GM12874 (cell line): ENCODE measurements at regions not wholly inside any gene's neighbourhood (a gene's known extent, or its start where the extent isn't known, plus 50 kb on each side); places are given as distances from the start of the nearest gene placed in this dataset.

ENCODE experiments used
- CTCF ChIP-seq: IDR thresholded peaks from 2 replicates; pipeline ENCODE4 v1.5.1; 2011; ENCODE audit warnings: low read depth, mild to moderate bottlenecking, control low read depth, low read length, moderate library complexity; ENCODE audit not compliant: insufficient read depth

DNA sequence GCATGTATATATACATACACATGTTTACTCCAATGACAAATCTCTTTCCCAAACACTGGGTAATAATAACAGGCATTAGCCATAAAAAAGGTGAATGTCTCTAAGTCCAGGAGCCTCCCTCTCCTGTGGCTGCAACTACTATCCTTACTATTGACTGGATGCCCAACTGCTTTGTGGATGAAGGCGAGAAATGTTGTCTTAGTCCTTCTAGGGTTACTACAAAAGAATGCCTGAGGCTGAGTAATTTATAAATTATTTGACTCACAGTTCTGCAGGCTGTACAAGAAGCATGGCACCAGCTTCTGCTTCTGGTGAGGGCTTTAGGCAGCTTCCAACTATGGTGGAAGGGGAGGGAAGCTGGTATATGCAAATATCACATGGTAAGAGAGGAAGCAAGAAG is 366.0 kb upstream of the DDHD1 start:
- TF ChIP-seq CTCF = no peak

DNA sequence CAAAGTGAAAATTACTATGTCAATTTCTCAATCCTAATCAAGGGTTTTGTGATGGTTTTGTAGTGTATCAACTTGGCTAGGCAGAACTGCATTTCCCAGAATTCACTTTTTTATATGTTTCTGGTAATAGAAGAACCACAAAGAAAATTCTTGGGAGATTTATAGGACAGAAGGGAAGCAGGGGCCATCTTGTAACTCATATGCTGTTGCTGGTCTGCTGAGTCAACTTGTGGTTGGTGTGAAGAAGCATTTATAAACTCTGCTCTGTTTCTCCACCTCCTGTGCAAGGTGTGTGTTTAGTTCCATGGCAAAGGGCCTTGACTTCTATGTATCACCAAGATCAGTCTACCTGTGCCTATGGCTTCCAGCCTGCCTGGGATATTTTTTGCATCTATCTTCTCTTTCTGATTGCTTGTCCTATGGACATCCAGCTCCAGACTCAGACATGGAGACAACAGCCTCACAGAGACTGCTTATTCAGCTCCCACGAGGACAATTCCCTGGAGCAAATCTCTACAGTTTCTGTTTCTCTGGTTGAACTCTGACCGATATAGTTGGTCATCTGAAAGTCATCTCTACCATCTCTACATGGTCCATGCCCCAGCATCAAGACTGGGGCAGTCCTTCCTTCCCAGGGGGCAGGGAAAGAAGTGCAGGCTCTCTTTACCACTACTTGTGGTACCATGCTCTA is 364.3 kb upstream of the DDHD1 start:
- no peak for TF ChIP-seq CTCF

GRCh38 chr14:53516261-53516774 is 363.2 kb upstream of the DDHD1 start:
- TF ChIP-seq CTCF = no peak

DNA sequence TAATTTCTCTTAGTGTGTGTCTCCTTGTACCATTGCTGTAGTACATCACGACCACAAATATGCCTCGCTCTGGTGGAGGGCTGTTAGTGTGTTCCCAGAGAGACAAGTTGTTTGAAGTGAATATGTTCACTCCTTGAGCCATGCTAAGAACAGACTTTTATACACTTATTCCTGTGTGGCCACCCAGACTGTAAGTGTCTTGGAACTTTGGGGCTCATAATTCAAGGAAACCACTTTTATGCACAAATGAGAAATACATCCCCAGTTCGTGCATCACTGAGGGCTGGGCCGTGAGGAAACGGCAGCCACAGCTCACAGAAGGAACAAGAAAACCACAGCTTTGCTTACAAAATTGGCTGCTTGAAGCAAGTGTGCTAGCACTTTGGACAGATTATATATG is 362.2 kb upstream of the DDHD1 start:
- TF ChIP-seq CTCF = no peak

GRCh38 chr14:53514197-53514596 is 361.1 kb upstream of the DDHD1 start:
- TF ChIP-seq CTCF = no peak

- TF ChIP-seq CTCF = no peak
These were observed 357.3 kb upstream of the DDHD1 start for GRCh38 chr14:53510281-53510912.

- TF ChIP-seq CTCF = no peak
These were observed 356.4 kb upstream of the DDHD1 start for GRCh38 chr14:53509276-53510244.
